GM18520 (cell line): ENCODE measurements at regions not wholly inside any gene's neighbourhood (a gene's known extent, or its start where the extent isn't known, plus 50 kb on each side); places are given as distances from the start of the nearest gene placed in this dataset.
"Not testable (repeated sequence)": the region's sequence is repeated elsewhere in the genome, so short reads cannot be mapped to it uniquely, and the experiment has no call there.

Experiments used
- ATAC-seq: cut with Tn5 transposase; IDR thresholded peaks from one replicate; pipeline ENCODE4 v1.9.1; 2021; ENCODE audit not compliant: unreplicated experiment

DNA sequence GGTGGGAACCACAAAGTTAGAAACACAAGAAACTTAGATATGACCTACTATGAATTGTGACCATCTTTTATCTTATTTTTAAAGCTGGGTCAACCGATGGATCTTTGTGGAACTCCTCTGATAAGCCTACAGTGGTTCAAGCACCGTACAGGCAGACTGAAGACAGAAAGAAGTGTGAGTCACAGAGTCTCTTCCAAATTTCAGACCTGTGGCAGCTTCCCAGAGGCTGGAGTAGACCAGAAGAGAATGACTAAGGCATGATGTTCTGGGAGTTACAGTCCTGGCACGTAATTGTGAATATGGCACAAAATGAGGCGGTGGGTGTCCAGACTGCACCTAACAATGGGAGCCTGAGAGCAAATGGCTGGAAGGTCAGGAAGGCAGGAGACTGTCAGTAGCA, 70.0 kb downstream of the LMO4 start:
- no peak for ATAC-seq

DNA sequence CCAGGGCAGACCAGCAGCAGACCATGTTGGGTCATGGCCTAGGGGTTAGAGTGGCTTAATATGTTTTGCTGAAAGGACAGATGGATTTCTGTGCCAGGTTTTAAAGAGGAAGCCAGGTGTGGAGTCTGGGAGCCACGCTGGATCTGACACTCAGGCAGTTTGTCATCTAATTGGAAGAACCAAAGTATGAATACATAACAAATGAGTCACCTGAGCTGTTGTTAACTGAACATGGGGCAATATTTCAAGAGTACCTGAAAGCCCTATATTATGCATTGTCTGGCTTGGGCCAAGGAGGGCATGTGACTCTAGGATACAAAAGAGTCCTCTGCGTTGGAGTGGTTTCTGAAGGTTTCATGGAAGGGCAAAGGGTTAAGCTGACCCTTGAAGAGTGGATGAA, 70.6 kb downstream of the LMO4 start:
- no peak for ATAC-seq

DNA sequence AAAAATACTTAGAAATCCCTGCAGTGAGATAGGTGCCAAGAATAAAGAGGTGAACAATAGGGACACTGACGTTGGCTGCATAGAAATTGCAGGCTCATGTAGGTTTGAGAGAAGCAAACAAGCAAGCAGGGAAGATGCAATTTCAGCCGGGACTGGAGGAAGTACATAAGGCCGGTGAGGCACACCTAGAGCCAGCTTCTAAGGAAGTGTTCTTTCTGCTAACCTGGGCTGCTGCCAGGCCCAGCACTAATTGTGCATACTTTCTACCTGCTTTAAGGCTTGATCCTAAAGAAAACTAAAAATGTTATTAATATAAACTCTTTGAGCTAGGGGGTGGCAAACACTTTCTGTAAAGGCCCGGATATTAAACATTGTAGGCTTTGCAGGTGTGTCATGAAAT, 71.0 kb downstream of the LMO4 start:
- no peak for ATAC-seq

DNA sequence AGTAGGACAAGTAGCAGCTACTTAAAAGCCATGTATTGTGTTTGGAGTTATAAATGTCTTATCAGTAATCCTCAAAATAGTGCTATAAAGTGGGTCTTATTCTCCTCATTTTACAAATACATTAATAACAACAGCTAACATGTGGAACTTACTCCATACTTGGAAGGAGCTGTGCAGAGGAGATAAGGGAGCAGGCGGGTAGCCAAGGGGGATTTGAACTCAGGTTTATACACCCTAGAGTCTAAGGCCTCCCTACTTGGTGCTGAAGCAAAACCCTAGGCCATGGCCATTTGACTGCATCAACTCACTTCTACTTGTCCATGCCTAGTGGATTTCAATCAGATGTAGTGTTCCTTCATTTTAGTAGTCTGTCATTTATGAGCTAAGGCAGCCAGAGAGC, 72.1 kb downstream of the LMO4 start:
- no peak for ATAC-seq

- no peak for ATAC-seq
Observed at GRCh38 chr1:87402241-87403002, 73.7 kb downstream of the LMO4 start.

- ATAC-seq, result no peak
Observed at GRCh38 chr1:87403061-87403820, 74.6 kb downstream of the LMO4 start.

GRCh38 chr1:87404296-87404695, 75.6 kb downstream of the LMO4 start:
- no peak for ATAC-seq

- no peak for ATAC-seq
Observed at GRCh38 chr1:87408665-87409248, 80.1 kb downstream of the LMO4 start.

DNA sequence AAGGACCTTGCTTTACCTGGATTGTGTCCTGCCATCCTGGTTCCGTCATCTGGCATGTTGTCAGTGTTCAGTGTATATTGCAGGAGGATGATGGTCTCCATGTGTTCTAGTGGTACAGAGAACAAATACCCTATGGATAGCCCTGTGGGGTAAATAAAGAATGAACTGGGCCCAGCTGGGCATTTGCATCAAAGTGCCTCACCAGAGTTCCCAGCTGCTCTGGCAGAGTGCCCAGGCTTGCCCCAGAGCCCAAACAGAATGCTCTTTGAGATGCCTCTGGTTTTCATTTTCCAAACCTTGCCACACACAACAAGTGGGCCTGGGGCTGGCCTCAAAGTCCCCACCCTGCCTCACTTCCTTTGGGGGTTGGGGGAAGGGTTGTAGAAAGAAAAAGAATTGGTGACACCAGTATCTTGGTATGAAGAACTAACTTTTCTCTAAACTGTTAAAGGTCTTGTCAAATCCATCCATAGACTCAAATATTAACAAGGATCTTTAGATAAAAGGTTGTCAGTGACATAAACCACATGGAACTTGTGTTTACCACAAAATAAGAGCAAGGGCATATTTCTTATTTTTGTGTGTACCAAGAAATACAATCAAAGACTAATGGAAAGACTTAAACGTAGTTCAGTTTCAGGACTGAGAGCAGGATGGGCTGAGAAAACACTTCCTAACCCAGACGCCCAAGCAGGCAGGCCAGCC, 82.2 kb downstream of the LMO4 start:
- ATAC-seq, result no peak

GRCh38 chr1:87413846-87414245, 85.2 kb downstream of the LMO4 start:
- not testable (repeated sequence) for ATAC-seq

DNA sequence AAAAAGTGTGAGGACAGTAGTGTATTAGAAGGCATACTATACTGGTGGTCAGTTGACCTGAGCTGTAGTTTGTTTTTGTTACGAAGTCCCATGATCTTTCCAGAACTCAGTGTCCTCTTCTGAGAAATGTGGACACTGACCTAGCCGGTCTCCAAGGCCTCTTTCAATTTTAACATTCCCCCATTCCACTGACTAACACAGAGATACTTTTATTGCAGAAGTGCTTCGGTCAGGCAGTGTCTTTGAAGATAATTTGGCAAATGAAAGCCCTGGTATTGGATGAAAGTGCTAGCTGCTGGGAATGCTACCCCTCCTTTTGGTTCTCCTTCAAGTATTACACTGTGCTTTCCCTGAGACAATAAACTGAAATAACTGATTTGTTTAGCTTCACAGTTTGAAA, 89.4 kb downstream of the LMO4 start:
- no peak for ATAC-seq

DNA sequence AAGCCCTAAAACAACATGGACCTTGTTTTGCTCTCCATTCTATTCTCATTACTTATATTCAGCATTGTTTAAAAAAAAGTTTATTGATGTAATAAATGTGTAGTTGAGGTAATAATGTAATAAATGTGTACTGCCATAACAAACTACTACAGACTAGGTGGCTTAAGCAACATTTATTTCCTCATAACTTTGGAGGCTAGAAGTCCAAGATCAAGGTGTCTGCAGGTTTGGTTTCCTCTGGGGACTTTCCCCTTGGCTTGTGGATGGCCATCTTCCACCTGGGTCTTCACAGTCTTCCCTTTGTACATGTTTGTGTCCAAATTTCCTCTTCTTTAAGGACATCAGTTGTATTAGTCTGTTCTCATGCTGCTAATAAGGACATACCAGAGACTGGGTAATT, 93.1 kb downstream of the LMO4 start:
- ATAC-seq, result no peak

DNA sequence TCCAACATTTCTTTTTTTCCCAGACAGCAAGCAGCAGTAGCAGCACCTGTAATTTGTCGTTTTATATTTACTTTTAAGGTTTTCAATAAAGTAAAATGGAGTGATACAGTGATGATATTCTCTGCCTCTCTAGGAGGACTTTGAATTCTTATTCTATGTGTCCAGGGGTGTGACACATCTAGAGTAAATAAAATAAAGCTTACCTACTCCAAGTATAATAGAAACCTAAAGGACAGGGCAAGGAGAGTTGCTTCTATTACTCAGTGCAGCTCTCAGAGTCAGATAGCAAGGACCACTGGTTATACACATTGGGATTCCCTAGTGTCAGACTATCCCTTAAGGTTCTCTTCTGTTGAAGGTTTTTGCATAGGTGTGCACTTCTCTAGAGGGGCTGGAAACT, 95.9 kb downstream of the LMO4 start:
- ATAC-seq, result no peak

DNA sequence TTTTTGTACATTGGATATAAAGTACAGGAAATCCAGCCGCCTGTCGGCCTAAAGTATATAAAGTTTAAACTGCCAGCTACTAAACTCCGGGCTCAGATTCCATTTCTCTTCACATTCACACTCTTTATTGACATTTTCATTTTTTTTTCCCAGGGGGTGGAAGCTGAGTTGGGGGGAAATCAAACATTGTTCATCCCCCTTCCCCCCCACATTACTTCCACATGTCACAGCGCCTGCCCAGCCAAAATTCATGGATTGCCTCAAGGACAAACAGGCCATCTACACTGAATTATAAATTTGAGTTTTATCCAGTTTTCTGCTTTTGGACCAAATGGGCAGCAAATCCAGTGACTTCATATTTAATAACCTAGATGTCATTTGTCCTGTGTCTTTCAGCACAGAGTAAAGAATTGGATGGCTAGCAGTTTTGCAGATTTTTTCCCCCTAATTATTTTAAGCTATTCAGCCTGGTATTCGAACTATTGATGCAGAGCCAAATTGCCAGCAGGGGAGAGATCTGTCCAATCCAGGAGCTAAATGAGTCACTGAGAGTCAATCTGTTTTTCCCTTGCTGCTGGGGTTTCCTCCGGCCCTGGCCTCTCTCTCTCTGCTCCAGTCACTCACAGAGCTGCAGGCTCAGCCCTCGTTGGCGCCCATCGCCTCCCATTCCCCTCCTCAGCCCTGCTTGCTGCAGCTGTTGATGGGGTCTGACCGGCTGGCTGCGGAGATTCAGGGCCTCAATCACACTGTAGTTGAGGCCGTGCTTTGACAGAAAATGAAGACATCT, 98.0 kb downstream of the LMO4 start:
- ATAC-seq, result no peak

DNA sequence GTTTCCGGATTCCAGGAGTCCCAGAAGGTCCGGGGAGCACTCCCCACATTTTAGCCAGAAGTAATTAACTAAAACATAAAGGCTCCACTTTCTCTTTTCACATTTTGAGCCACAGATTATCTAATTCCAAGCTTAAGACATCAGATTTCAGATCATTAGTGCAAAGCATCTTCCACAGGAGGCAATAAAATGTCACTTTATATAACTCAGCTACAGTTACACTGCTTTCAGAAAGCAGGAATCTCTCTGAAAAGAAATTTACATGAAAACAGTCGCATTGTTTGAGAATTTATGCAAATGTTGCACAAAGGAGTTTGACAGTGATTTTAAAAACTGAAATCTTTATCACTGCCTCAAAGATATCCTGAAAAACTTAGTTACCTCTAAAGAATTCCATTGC, 99.7 kb downstream of the LMO4 start:
- no peak for ATAC-seq

DNA sequence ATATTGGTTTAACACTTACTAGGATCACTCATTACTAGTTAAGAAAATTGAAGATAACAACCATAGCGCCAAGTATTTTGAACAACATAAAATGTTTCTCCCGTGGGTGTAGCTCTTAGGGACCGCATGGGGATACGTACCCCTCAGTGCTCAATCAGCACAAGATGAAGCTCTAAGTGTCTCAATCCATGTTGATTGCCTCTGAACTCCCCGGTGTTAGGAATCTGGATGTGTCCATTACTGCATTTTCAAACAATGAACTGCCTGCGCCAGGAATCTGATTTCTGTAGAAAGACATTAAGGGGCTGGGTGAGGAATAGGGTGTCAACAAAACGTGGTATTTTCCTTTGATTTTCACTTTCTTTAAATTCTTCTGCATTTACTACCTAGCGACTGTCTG, 100.2 kb downstream of the LMO4 start:
- no peak for ATAC-seq

DNA sequence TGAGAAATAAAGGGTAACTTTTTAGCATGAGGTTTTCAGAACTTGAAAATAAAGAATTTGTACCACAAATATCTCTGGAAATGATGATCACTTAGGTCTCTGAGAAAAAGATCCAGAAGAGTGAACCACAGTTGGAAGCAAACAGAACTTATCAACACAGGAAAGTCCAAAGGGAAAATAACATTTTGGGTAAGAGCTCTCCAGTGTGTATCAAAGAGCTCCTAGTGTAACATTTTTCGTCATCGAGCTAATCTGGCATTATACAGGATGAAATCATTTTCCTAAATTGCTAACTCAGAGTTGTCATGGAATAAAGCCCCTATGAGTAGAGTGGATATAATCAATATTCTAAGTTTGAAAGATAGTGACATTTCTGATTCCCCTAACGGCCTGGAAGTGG, 104.0 kb downstream of the LMO4 start:
- no peak for ATAC-seq

DNA sequence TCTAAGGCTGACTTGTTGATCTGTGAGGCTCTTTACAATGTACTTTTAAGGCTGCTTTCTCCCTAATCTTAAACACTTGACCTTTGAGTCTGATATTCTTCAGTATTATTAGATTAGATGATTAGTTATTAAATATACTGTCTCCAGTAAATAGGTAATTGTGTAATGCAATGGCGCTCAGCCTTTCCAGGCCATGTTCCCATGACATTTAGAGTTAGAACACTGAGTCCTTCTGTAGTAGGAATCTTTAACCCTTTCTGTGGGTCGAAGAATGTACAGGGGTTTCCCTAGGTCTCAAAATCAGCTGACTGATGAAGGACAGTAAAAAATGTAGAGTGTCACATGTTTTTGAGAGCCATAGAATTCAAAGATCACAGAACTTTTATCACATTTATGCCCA, 104.4 kb downstream of the LMO4 start:
- ATAC-seq, result not testable (repeated sequence)

- no peak for ATAC-seq
Observed at GRCh38 chr1:87435484-87435883, 106.8 kb downstream of the LMO4 start.

DNA sequence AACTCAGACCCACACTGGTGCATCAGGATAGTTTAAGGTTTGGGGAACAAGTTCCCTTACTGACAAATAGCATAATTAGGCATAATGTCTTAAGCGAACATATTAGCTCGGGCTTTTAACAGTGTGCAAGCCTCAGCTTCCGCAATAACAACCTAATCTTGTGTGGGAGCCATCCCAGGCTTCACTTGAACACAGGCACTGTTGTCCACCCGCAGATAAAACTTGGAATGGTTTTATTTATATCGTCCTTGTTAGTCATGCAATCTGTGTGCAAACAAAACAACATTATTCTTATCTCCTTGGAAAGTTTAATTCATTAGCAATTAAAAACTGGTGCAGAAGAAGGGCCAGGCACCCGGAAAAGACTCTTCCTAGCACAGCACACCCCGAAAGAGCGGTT, 107.4 kb downstream of the LMO4 start:
- not testable (repeated sequence) for ATAC-seq

GRCh38 chr1:87436534-87436933, 107.9 kb downstream of the LMO4 start:
- no peak for ATAC-seq
